NCI-H345 treated with DMSO at 0.1 percent for 48 hours (cell line): ENCODE measurements at regions not wholly inside any gene's neighbourhood (a gene's known extent, or its start where the extent isn't known, plus 50 kb on each side); places are given as distances from the start of the nearest gene placed in this dataset.
A peak's percentile ranks its signal among the peaks of the same experiment; 100 is the strongest.

Experiments
- DNase-seq: peaks from one replicate; lab custom pipeline; 2025; ENCODE audit not compliant: unreplicated experiment; lab: John Stamatoyannopoulos, UW

- DNase-seq, result no peak
These were observed 243.7 kb downstream of the TLE3 start for GRCh38 chr15:69854001-69854400.

- no peak for DNase-seq
These were observed 243.1 kb downstream of the TLE3 start for GRCh38 chr15:69854521-69855181.

GRCh38 chr15:69855258-69856000 is 242.3 kb downstream of the TLE3 start:
- DNase-seq, result no peak

- no peak for DNase-seq
These were observed 240.5 kb downstream of the TLE3 start for GRCh38 chr15:69857250-69857649.

- no peak for DNase-seq
These were observed 239.9 kb downstream of the TLE3 start for GRCh38 chr15:69857686-69858391.

GRCh38 chr15:69858456-69858855 is 239.3 kb downstream of the TLE3 start:
- no peak for DNase-seq

GRCh38 chr15:69859866-69860265 is 237.9 kb downstream of the TLE3 start:
- DNase-seq, result no peak

GRCh38 chr15:69860321-69860720 is 237.4 kb downstream of the TLE3 start:
- no peak for DNase-seq

- no peak for DNase-seq
These were observed 236.8 kb downstream of the TLE3 start for GRCh38 chr15:69860921-69861320.

- no peak for DNase-seq
These were observed 236.2 kb downstream of the TLE3 start for GRCh38 chr15:69861331-69862171.

GRCh38 chr15:69862540-69862939 is 235.2 kb downstream of the TLE3 start:
- no peak for DNase-seq

GRCh38 chr15:69863446-69863845 is 234.3 kb downstream of the TLE3 start:
- no peak for DNase-seq

GRCh38 chr15:69865369-69865768 is 232.3 kb downstream of the TLE3 start:
- DNase-seq, result no peak

- DNase-seq, result no peak
These were observed 229.0 kb downstream of the TLE3 start for GRCh38 chr15:69868756-69869155.

- no peak for DNase-seq
These were observed 228.4 kb downstream of the TLE3 start for GRCh38 chr15:69869291-69869690.

GRCh38 chr15:69869881-69870505 is 227.7 kb downstream of the TLE3 start:
- DNase-seq, result peak; percentile 4

GRCh38 chr15:69871511-69872134 is 226.1 kb downstream of the TLE3 start:
- no peak for DNase-seq

- DNase-seq, result no peak
These were observed 223.9 kb downstream of the TLE3 start for GRCh38 chr15:69873807-69874206.

GRCh38 chr15:69874321-69874720 is 223.4 kb downstream of the TLE3 start:
- no peak for DNase-seq
